ENCODE measurements at regions not wholly inside any gene's neighbourhood (a gene's known extent, or its start where the extent isn't known, plus 50 kb on each side); places are given as distances from the start of the nearest gene placed in this dataset.

- DNase-seq = no peak
These were observed 553.9 kb downstream of the ZNF804A start for GRCh38 chr2:185152186-185152585.

- no peak for DNase-seq
These were observed 563.4 kb downstream of the ZNF804A start for GRCh38 chr2:185161701-185162100.

- DNase-seq = no peak
These were observed 564.3 kb upstream of the FSIP2 start for GRCh38 chr2:185174353-185174752.

- DNase-seq = no peak
These were observed 558.9 kb upstream of the FSIP2 start for GRCh38 chr2:185179743-185180142.

- DNase-seq = no peak
These were observed 556.7 kb upstream of the FSIP2 start for GRCh38 chr2:185181901-185182300.

GRCh38 chr2:185185044-185185443 is 553.6 kb upstream of the FSIP2 start:
- DNase-seq = no peak

- DNase-seq = no peak
These were observed 551.2 kb upstream of the FSIP2 start for GRCh38 chr2:185187421-185187820.

- DNase-seq = no peak
These were observed 549.9 kb upstream of the FSIP2 start for GRCh38 chr2:185188656-185189055.

GRCh38 chr2:185201063-185201462 is 537.5 kb upstream of the FSIP2 start:
- no peak for DNase-seq

GRCh38 chr2:185202381-185202780 is 536.2 kb upstream of the FSIP2 start:
- no peak for DNase-seq

- no peak for DNase-seq
These were observed 535.6 kb upstream of the FSIP2 start for GRCh38 chr2:185202945-185203528.

- no peak for DNase-seq
These were observed 530.3 kb upstream of the FSIP2 start for GRCh38 chr2:185208261-185208660.

GRCh38 chr2:185215497-185215896 is 523.1 kb upstream of the FSIP2 start:
- DNase-seq = no peak

- no peak for DNase-seq
These were observed 518.6 kb upstream of the FSIP2 start for GRCh38 chr2:185219981-185220380.

GRCh38 chr2:185222311-185222710 is 516.3 kb upstream of the FSIP2 start:
- DNase-seq = no peak

GRCh38 chr2:185227391-185227790 is 511.2 kb upstream of the FSIP2 start:
- no peak for DNase-seq

- DNase-seq = no peak
These were observed 499.1 kb upstream of the FSIP2 start for GRCh38 chr2:185239491-185239890.

GRCh38 chr2:185240796-185241195 is 497.8 kb upstream of the FSIP2 start:
- DNase-seq = no peak

- DNase-seq = no peak
These were observed 497.0 kb upstream of the FSIP2 start for GRCh38 chr2:185241556-185241955.

GRCh38 chr2:185242462-185242861 is 496.1 kb upstream of the FSIP2 start:
- DNase-seq = no peak

GRCh38 chr2:185245216-185245615 is 493.4 kb upstream of the FSIP2 start:
- DNase-seq = no peak

GRCh38 chr2:185245806-185246205 is 492.8 kb upstream of the FSIP2 start:
- no peak for DNase-seq

- DNase-seq = no peak
These were observed 491.9 kb upstream of the FSIP2 start for GRCh38 chr2:185246717-185247116.

GRCh38 chr2:185255566-185255965 is 483.0 kb upstream of the FSIP2 start:
- DNase-seq = no peak

GRCh38 chr2:185265747-185266146 is 472.9 kb upstream of the FSIP2 start:
- no peak for DNase-seq

GRCh38 chr2:185268651-185269050 is 470.0 kb upstream of the FSIP2 start:
- no peak for DNase-seq

Data from RPMI8226 (cell line).